Stimulated activated CD8-positive, alpha-beta memory T cell treated with anti-CD3 and anti-CD28 coated beads, Interleukin-4, amount 100 ng/mL, for 4 hours (primary cell): ENCODE measurements at regions not wholly inside any gene's neighbourhood (a gene's known extent, or its start where the extent isn't known, plus 50 kb on each side); places are given as distances from the start of the nearest gene placed in this dataset.

Source experiments
- DNase-seq, 2 donors: peaks; one replicate each; pipeline ENCODE4 v3.0.0-alpha.2; 2020; ENCODE audit warnings: low read depth in 2 of 2, low spot score in 1 of 2

DNA sequence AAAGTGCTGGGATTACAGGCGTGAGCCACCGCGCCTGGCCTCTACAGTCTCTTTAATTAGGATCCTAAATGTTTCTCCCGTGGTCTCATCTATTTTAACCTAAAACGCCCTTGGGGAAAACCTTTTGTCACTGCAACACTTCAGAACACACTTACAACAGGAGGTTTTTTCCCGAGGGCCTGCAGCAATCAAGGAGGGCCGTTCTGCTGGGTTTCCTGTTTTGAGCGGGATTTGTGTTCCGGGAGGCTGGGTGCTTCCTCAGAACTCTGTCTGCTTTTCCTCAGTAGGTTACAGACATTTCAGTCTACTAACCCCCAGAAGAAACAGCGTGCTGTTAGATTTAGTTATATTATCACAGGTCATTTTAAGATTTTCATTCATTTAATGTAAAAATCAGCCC lies 65.4 kb upstream of the IRX4 start:
- no peak for DNase-seq

DNA sequence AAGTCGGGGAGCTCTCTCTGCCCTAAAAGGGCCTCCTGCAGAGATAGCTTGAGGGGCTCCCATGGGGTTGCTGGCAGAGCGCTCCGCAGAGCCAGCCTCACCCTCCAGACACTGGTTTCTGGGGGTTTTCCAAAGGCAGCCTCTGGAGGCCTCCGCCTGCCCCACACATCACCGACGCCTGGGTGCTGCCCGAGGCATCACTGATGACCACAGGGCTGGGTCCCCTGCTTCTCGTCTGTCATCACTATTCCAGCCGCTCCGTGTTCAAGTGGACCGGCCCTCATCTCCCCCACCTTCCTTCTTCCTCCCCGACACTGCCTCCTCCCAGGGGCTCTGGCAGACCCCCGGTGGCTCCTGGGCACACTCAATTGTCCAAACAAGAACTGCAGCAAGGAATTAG lies 64.1 kb upstream of the IRX4 start:
- no peak for DNase-seq

DNA sequence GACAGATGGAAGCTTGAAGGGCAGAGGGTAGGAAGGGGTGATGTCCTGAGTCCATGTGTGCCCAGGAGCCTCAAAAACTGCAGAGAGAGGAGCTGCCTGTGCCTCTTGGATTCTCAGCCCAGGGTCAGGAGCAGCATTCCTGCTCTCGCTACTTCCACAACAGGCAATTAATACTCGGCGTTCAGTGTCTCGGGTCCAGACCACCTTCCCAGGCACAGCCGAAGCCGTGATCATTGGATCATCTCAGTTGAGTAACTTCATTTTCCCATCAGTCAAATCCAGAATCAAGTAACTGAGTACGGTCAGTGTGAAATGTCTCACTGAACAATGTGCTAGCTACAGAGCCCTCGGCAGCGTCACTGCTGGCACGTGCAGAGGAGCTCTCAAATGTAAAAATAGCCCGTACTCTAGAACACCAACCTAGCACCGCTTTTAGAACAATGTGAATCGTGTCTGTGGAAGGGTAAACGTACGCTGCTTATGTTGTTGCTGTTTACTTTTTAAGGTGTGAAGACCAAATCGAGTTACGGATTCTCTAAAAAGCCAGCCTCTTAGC lies 63.5 kb upstream of the IRX4 start:
- DNase-seq: no peak

DNA sequence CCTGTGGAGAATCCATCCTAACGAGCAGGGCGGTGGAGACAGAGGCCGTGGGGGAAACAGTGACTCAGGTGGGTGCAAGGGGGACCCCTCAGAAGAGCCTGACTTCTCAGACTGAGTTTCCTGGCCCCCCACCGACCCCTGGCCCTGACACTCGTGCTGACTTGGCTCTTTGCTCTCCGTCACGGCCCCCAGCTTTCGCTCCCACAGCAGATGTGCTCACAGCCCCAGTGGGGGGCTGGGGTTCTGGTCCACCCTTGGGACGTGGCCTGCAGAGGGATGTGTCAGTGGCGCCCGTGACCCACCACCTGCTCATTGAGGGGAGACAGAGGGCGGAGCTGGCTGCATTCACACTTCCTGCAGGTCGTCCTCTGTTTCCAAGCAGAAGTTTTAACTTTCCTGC lies 62.9 kb upstream of the IRX4 start:
- no peak for DNase-seq

DNA sequence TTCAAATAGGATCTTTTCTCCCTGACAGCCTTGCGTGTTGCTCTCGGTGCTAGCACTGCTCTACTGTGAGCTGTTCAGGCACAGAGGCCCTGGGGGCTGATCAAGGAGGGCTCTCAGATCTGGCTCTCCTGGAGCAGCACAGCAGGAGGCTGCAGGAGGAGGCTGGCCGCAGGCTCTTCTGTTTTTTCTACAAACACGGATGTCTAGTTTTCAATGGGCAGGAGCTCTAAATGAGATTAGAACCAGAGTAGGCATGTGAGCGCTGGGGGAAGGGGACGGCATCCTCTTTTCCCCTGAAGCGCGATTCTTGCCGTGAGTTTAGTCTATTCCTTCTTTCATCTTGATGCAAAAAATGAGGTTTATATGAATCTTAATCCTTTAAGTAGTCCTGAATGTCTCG lies 61.7 kb upstream of the IRX4 start:
- DNase-seq: no peak

DNA sequence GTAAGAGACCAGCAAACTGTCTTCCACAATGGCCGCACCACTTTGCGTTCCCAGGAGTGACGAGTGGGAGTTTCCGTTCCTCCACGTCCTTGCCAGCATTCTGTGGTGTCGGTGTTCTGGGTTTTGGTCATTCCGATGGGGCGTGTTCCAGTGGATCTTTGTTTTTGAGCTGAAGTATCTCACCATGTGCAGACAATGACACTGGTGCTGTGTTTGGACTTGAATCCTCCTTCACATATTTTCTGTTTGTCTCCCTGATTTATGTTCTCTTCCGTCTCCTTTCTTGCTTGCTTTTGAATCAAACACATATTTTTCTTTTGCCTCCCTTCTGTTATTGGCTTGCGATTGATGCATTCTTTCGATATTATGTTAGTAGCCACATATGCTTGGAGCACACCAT lies 60.8 kb upstream of the IRX4 start:
- DNase-seq: no peak

DNA sequence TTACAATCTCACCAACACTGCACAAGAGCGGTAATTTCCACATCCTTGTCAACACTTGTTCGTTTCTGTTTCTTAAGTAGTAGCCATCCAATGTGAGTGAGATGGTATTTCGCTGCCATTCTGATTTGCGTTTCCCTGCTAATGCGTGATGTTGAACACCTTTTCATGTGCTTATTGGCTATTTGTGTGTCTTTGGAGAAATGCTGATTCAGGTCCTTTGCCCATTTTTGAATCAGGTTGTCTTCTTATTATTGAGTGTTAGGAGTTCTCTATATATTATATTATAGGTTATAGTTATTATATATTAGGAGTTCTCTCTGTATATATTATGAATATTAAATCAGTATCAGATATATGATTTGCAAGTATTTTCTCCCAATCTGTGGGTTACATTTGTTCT lies 59.9 kb upstream of the IRX4 start:
- no peak for DNase-seq

DNA sequence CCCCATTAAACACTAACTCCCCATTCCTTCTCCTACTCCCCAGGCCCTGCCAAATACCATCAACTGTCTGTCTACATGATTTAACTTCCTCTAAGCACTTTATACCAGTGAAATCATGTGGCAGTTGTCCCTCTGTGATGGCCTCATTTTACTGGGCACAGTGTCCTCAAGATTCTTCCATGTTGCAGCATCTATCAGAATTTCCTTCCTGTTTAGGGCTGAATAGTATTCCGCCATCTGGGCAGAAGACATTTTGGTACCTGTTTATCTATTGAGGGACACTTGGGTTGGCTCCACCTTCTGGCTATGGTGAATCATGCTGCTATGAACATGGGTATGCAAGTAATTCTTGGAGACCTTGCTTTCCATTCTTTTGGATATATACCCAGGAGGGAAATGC lies 59.4 kb upstream of the IRX4 start:
- DNase-seq: no peak

DNA sequence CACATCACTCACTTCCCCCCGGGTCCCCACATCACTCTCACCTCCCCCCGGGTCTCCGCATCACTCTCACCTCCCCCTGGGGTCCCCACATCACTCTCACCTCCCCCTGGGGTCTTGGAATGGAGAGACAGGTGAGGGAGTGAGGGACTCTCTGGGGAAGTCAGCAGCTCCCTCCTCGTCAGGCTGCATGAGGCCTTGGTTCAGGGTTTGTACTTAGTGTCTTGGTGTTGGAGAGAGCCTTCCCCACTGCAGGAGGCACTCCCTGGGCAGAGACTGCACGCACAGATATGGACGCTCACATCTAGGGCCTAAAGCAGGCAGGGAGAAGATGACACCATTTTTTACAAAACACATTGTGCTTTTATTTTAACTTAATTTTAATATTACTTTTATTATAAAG lies 56.5 kb upstream of the IRX4 start:
- no peak for DNase-seq

DNA sequence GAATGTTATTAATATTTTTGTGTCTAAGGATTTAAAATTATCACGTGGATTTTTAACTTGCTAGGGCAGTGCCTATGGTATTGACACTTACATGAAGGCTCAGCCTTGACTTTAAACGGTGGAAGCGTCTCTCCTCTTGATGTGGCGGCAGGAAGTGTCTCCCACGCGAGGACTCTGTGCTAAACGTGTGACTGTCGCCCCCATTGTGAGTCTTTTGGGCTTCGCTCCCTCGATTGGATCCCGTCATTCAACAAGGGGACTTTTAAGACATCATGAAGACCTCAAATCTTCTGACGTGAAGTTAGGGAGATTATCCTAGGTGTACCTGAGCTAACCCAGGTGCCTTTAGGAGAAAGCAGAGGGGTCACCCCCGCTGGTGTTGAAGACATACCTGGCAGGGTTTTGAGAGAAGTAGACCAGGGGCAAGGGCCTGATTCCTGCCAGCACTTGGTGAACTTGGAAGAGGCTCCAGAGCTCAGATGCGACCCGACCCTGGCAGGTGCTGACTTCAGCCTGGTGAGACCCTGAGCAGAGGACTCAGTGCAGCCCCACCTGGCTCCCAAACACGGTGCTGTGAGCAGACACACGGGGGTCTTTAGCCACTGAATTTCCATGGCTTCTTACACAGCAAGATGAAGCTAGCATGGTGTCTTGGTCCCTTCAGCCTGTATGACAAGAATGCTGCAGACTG lies 55.7 kb upstream of the IRX4 start:
- DNase-seq: no peak

DNA sequence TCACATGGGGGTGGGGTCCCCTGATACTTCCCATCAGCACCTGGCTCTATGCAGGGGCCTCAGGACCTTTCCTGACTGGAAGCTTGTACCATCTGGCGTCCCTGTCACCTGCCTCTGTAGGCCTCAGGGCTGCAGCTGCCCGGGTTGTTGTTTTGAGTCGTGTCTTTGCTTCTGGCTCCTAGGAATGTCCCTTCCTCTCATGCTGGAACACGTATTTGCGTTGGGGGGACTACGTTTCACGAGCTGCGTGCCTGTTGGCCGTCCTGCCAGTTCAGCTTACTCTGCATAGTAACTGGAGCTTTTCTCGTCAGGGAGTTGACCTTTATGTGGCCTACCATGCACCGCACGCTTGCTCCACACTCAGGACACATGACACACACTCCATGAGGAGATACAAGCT lies 54.9 kb upstream of the IRX4 start:
- DNase-seq: no peak

DNA sequence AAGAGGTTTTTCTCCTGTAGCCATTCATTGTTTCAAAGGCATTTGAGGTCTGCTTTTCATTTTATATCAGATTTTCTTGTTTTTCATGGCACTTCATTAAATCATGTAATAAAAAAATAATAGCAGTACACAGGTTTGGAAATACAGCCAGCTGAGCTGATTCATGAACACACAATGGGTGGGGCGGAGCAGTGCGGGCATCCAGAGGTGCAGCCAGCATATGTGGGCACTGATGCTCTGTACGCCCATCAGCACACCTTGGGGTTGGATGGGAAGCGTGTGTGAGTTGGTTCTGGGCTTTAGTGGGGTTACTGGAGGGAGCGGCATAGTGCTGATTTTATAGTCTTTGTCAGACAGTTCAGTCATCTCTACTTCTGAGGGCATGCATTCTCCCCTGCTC lies 54.2 kb upstream of the IRX4 start:
- no peak for DNase-seq

DNA sequence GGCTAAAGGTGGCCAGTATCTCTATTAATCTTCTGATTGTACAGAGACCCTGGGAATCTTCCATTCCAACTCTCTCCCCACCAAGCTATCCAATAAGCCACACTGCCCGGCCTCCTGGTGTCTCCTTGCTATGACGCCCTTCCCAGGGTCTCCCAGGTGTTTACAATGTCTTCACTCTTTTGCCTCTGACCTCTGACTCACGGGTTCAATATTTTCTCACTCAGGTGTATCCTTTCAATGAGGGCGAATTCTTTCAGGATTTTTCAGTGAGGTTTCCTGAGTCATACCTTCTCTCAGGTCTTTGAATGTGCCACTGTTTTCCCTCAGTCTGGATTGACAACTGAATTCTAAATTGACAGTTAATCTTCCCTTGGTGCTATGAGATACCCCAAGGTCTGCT lies 53.7 kb upstream of the IRX4 start:
- DNase-seq: no peak

DNA sequence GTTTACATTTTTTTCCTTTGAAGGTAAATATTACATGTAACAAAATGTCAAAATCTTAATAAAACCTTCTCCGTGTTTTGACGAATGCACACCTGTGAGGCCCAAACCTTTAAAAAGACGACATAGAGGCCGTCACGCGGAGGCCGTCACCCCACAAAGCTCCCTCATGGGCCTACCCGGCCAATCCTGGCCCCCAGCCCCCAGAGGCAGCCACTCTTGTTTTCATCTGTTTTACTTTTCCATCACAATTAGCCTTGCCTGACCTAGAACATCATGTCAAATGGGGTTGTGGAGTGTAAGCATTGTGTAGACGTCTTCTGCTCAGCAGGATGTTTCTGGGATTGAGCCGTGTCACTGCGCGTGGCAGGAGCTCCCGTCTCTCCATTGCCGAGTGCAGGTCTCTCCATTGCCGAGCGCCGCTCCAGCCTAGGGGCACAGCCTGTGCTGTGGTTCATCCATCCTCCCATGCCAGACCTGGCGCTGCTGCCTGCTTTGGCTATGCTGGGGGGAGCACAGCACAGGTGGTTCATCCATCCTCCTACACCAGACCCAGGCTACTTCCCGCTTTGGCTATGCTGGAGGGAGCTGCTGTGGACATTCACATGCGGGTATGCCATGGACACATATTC lies 52.2 kb upstream of the IRX4 start:
- DNase-seq: no peak

DNA sequence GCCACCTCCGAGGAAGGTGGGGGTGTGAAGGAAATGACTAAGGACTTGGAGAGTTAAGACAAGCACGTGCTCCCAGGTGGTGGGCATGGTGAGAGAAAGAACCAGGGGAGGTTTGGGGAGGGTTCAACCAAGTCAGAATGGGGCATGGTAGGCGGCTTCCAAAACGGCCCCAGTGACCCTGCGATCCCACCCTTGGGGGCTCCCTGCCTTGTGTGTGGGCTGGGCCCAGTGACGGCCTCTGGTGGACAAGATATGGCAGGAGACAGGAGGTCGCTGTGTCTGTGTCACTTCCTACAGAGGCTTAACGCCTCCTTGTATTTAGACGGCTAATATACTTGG lies 51.3 kb upstream of the IRX4 start:
- DNase-seq: no peak

DNA sequence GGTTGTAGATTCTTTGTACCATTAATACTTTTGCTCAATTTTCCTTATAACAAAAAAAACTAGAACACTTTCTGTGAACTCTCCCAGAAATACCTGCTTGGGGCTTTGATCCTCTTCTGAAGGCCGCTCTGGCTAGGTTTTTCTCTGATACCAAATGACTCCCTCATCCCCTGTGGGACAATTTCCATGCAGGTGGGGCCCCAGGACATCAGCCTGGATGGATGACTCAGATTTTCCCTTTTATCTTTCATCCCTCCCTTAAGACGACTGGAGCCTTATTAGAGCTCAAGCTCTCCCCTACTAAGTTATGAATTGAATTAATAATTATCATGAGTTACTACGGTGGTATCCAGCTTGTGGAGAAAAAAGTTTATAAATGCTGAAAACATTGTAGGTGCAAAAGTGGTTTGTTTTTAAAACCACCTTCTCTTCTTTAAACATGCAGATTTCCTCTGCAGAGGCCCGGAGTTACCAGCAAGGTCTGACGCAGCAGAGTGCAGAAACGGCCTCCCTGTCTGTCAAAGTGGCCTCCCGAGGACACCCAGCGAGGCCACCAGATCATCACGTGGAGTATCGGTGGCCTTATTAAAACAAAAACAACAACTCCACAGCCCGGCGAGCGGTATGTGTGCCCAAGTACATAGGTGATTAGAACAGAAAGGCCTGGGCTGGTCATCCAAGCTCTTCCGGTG lies 50.8 kb upstream of the IRX4 start:
- DNase-seq: no peak
